Activated CD8-positive, alpha-beta memory T cell treated with anti-CD3 and anti-CD28 coated beads, Interleukin-2, amount 10 ng/mL, durations not matched to agents 7 days and 5 days (primary cell): ENCODE measurements at regions not wholly inside any gene's neighbourhood (a gene's known extent, or its start where the extent isn't known, plus 50 kb on each side); places are given as distances from the start of the nearest gene placed in this dataset.

Experiments used
- ATAC-seq: fragments of 150-1000 bp; cut with Tn5 transposase; one replicate; pipeline ENCODE4 v1.10.0; 2021; ENCODE audit warnings: moderate library complexity
- CTCF ChIA-PET: fragments of 350-600 bp; sonication (Branson Sonifier 250); formaldehyde crosslinking; loops from one replicate; lab custom pipeline; 2021; ENCODE audit warnings: antibody characterized with exemption; lab: Charles Lee
- DNase-seq: peaks from one replicate; pipeline ENCODE4 v3.0.0-alpha.2; 2020
- H3K27ac Mint-ChIP-seq: one replicate; pipeline ENCODE4 v1.8.0; 2021; ENCODE audit warnings: mild to moderate bottlenecking, mixed read lengths
- H3K27me3 Mint-ChIP-seq: one replicate; pipeline ENCODE4 v1.8.0; 2021; ENCODE audit warnings: mixed read lengths
- H3K36me3 Mint-ChIP-seq: one replicate; pipeline ENCODE4 v1.8.0; 2021; ENCODE audit warnings: mild to moderate bottlenecking, mixed read lengths
- H3K4me1 Mint-ChIP-seq: one replicate; pipeline ENCODE4 v1.8.0; 2021; ENCODE audit warnings: mixed read lengths
- H3K4me3 Mint-ChIP-seq: one replicate; pipeline ENCODE4 v1.8.0; 2021; ENCODE audit warnings: mild to moderate bottlenecking, moderate library complexity, mixed read lengths
- H3K9me3 Mint-ChIP-seq: one replicate; pipeline ENCODE4 v1.8.0; 2022; ENCODE audit warnings: low read depth, mixed read lengths

GRCh38 chr4:18981234-18981615, 959.7 kb upstream of the LCORL start:
- ATAC-seq = no peak
- no peaks in the 10 kb centered on the region for H3K36me3 Mint-ChIP-seq
- H3K27me3 Mint-ChIP-seq = no peaks in the 10 kb centered on the region
- no peaks in the 10 kb centered on the region for H3K4me1 Mint-ChIP-seq
- DNase-seq = no peak
- H3K27ac Mint-ChIP-seq = no peak overlapping the region
- peaks cover 3% of the 10 kb centered on the region for H3K9me3 Mint-ChIP-seq
- H3K4me3 Mint-ChIP-seq = no peak overlapping the region
- CTCF ChIA-PET = no interaction called here

GRCh38 chr4:18980516-18981233, 959.1 kb upstream of the LCORL start:
- no peak overlapping the region for H3K4me3 Mint-ChIP-seq
- ATAC-seq = no peak
- peaks cover 3% of the 10 kb centered on the region for H3K9me3 Mint-ChIP-seq
- no peak overlapping the region for H3K27ac Mint-ChIP-seq
- H3K27me3 Mint-ChIP-seq = no peaks in the 10 kb centered on the region
- no peaks in the 10 kb centered on the region for H3K36me3 Mint-ChIP-seq
- no peaks in the 10 kb centered on the region for H3K4me1 Mint-ChIP-seq
- DNase-seq = no peak
- CTCF ChIA-PET = no interaction called here

DNA sequence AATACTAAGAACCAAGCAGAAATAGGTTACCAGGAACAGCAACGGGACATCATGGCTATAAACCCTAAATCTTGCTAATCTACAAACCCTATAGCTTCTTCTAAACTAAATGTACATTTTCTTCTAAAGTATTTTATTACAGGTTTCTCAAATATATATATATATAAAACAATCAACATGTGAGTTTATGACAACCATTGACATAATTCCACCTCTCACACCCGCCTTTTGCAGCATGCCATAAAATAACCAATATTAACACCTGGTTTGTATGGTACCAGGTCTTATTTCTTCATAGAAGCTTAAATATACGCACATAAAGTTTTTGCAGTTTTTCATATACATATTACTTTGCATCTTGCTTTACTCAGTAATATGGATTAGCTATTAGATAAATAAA, 955.3 kb upstream of the LCORL start:
- Mint-ChIP-seq H3K4me1 (no peaks in the 10 kb centered on the region), H3K9me3 (no peaks in the 10 kb centered on the region)

DNA sequence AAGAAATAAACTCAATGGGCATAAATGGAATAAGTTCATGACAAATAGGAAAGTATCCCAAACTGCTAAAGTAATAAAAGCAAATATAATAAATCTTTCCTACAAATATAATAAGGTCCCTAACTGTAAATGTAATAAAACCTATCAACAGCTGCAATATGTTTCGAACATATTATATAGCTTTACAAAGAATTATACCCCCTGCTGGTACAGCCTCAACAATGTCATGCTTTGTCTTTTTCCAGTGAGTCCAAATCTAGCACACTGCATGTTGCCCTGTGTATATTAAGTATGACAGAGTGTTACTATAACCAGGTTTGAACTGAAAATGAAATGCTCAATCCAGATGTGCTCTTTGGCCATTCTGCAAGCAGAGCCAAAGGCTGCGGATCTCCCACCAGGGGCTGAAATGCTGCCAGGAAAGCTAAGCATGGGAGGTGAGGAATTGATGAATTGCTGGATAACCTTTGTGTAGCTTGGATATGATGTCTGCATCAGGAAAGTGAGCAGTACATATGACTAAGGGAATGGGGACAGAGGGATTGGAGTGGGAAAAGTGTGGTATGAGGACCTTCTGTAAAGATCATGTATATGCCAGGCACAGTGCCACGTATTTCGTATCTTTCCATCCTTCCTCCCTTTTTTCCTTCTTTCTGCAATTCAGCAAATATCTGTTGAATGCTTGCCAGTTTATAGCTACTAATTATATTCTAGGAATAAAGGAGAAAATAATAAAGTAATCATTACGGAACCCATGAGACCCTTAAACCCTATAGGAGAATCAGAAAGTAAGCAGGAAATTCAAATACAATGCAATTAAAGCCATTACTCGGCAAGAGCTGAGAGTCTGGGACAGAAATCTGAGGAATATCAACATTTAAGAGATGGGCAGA, 954.6 kb upstream of the LCORL start:
- Mint-ChIP-seq H3K27ac (no peak overlapping the region), H3K9me3 (no peaks in the 10 kb centered on the region), H3K4me3 (no peak overlapping the region), H3K27me3 (no peaks in the 10 kb centered on the region), H3K36me3 (no peaks in the 10 kb centered on the region), H3K4me1 (no peaks in the 10 kb centered on the region)
- ATAC-seq (no peak), DNase-seq (no peak)
- CTCF ChIA-PET = no interaction called here

More for the DNA sequence above, 955.3 kb upstream of the LCORL start:
- H3K36me3 Mint-ChIP-seq = no peaks in the 10 kb centered on the region
- DNase-seq (no peak), ATAC-seq (no peak)
- H3K4me3 Mint-ChIP-seq = no peak overlapping the region
- no peak overlapping the region for H3K27ac Mint-ChIP-seq
- H3K27me3 Mint-ChIP-seq = no peaks in the 10 kb centered on the region
- CTCF ChIA-PET = no interaction called here

DNA sequence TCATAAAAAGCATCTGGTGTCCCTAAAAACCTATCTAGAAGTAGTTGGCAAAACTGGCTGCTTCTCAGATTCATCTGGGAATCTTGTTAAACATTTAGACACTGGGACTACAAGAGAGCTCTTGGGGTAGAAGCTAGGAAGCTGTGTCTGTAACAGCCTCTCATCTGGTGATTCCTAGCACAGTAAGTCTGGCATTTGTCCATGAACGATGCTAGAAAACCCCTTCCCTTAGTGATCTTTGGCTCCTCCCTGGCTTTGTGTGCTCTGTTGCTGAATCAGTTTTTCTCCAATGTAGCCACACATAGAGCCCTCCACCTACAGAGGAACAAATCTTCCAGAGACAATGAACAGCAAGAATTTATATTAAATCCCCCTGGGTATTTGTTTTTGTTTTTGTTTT, 951.7 kb upstream of the LCORL start:
- no peak for ATAC-seq
- no peak for DNase-seq
- no peak overlapping the region for H3K4me3 Mint-ChIP-seq
- CTCF ChIA-PET = no interaction called here
- H3K36me3 Mint-ChIP-seq = no peaks in the 10 kb centered on the region
- no peaks in the 10 kb centered on the region for H3K4me1 Mint-ChIP-seq
- no peak overlapping the region for H3K27ac Mint-ChIP-seq
- H3K9me3 Mint-ChIP-seq = no peaks in the 10 kb centered on the region
- no peaks in the 10 kb centered on the region for H3K27me3 Mint-ChIP-seq

DNA sequence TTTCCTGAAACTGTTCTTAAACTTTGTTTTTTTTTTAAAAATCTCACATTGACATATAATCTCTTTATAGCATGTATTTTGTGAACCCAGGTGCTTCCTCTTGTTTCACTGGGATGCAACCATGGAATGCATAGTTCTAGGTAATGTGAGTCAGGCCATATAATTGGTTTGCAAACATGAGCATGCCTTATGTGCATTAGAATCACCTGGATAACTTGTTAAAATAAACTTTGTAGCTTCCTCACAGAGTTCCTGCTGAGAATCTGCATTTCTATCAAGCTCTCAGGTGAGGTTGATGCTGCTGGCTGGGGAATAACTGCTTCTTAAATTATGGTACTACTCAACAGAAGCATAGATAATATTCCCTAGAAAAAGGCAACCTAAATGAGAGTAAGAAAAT, 940.3 kb upstream of the LCORL start:
- Mint-ChIP-seq H3K27me3 (no peaks in the 10 kb centered on the region), H3K36me3 (no peaks in the 10 kb centered on the region), H3K27ac (no peak overlapping the region), H3K9me3 (peaks cover 13% of the 10 kb centered on the region), H3K4me3 (no peak overlapping the region), H3K4me1 (no peaks in the 10 kb centered on the region)
- ATAC-seq (no peak), DNase-seq (no peak)
- CTCF ChIA-PET = no interaction called here

GRCh38 chr4:18961266-18961665, 939.7 kb upstream of the LCORL start:
- H3K4me3 Mint-ChIP-seq = no peak overlapping the region
- ATAC-seq (no peak), DNase-seq (no peak)
- CTCF ChIA-PET = no interaction called here
- no peaks in the 10 kb centered on the region for H3K4me1 Mint-ChIP-seq
- H3K27me3 Mint-ChIP-seq = no peaks in the 10 kb centered on the region
- no peaks in the 10 kb centered on the region for H3K36me3 Mint-ChIP-seq
- H3K9me3 Mint-ChIP-seq = peaks cover 13% of the 10 kb centered on the region
- no peak overlapping the region for H3K27ac Mint-ChIP-seq

GRCh38 chr4:18957716-18958115, 936.2 kb upstream of the LCORL start:
- no peaks in the 10 kb centered on the region for H3K36me3 Mint-ChIP-seq
- H3K4me1 Mint-ChIP-seq = no peaks in the 10 kb centered on the region
- no peak for ATAC-seq
- no peaks in the 10 kb centered on the region for H3K27me3 Mint-ChIP-seq
- no peak for DNase-seq
- no peak overlapping the region for H3K4me3 Mint-ChIP-seq
- no peak overlapping the region for H3K27ac Mint-ChIP-seq
- CTCF ChIA-PET = no interaction called here
- H3K9me3 Mint-ChIP-seq = peaks cover 19% of the 10 kb centered on the region

- H3K9me3 Mint-ChIP-seq = peaks cover 12% of the 10 kb centered on the region
- no peak for DNase-seq
- no peak for ATAC-seq
- no peak overlapping the region for H3K27ac Mint-ChIP-seq
- H3K4me3 Mint-ChIP-seq = no peak overlapping the region
- CTCF ChIA-PET = no interaction called here
- H3K27me3 Mint-ChIP-seq = no peaks in the 10 kb centered on the region
- no peaks in the 10 kb centered on the region for H3K4me1 Mint-ChIP-seq
- no peaks in the 10 kb centered on the region for H3K36me3 Mint-ChIP-seq
These were observed 933.0 kb upstream of the LCORL start for GRCh38 chr4:18954538-18954937.

GRCh38 chr4:18953613-18954012, 932.1 kb upstream of the LCORL start:
- ATAC-seq = no peak
- Mint-ChIP-seq H3K27ac (no peak overlapping the region), H3K36me3 (no peaks in the 10 kb centered on the region)

DNA sequence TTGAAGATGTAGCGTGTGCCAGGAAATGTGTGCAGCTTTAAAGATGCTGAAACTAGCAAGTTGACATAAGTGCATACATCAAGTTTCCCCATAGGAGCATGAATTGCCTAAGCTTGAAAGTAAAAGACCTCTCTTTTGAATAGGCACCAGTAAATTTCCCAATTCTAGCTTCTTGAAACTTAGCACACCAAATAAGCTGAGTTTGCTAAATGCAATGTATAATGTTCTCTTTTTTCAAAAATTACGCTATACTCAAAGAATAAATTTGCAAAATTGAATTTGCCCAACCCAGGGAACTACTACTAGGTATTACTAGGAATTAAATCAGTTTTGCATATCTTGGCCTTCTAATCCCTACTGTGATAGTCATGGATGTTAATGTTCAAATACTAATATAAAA, 923.9 kb upstream of the LCORL start:
- ATAC-seq = no peak
- Mint-ChIP-seq H3K9me3 (peaks cover 12% of the 10 kb centered on the region), H3K4me3 (no peak overlapping the region)

More at GRCh38 chr4:18953613-18954012, 932.1 kb upstream of the LCORL start:
- no peak overlapping the region for H3K4me3 Mint-ChIP-seq
- no peaks in the 10 kb centered on the region for H3K27me3 Mint-ChIP-seq
- CTCF ChIA-PET = no interaction called here
- H3K4me1 Mint-ChIP-seq = no peaks in the 10 kb centered on the region
- DNase-seq = no peak
- peaks cover 8% of the 10 kb centered on the region for H3K9me3 Mint-ChIP-seq

GRCh38 chr4:18942874-18943273, 921.3 kb upstream of the LCORL start:
- Mint-ChIP-seq H3K27ac (no peak overlapping the region), H3K27me3 (no peaks in the 10 kb centered on the region), H3K9me3 (peaks cover 12% of the 10 kb centered on the region), H3K4me1 (no peaks in the 10 kb centered on the region), H3K4me3 (no peak overlapping the region), H3K36me3 (no peaks in the 10 kb centered on the region)
- DNase-seq = no peak
- CTCF ChIA-PET = no interaction called here
- ATAC-seq = no peak

More for the DNA sequence above, 923.9 kb upstream of the LCORL start:
- no peak for DNase-seq
- Mint-ChIP-seq H3K4me1 (no peaks in the 10 kb centered on the region), H3K27ac (no peak overlapping the region), H3K27me3 (no peaks in the 10 kb centered on the region), H3K36me3 (no peaks in the 10 kb centered on the region)
- CTCF ChIA-PET = no interaction called here

- ATAC-seq (no peak), DNase-seq (no peak)
- H3K27me3 Mint-ChIP-seq = no peaks in the 10 kb centered on the region
- H3K27ac Mint-ChIP-seq = no peak overlapping the region
- H3K4me1 Mint-ChIP-seq = no peaks in the 10 kb centered on the region
- no peak overlapping the region for H3K4me3 Mint-ChIP-seq
- CTCF ChIA-PET = no interaction called here
- H3K9me3 Mint-ChIP-seq = peaks cover 15% of the 10 kb centered on the region
- no peaks in the 10 kb centered on the region for H3K36me3 Mint-ChIP-seq
These were observed 917.0 kb upstream of the LCORL start for GRCh38 chr4:18938343-18939099.
